Uterus (tissue), 3 donors: ENCODE measurements at regions not wholly inside any gene's neighbourhood (a gene's known extent, or its start where the extent isn't known, plus 50 kb on each side); places are given as distances from the start of the nearest gene placed in this dataset.

ENCODE experiments used
- DNase-seq, 2 donors: peaks; one replicate each; pipeline ENCODE4 v3.0.0-alpha.2; 2019 to 2020
- H3K27ac ChIP-seq, 2 donors: fragments of 200-600 bp; sonication (generic); 1 replicate in 1 of 2; 2 replicates in 1 of 2; pipeline ENCODE4 v1.5.1; 2016 to 2018
- H3K27me3 ChIP-seq, 2 donors: fragments of 200-600 bp; sonication (generic); one replicate each; pipeline ENCODE4 v1.5.1; 2018 to 2019; ENCODE audit warnings: control low read depth in 1 of 2
- H3K36me3 ChIP-seq, 2 donors: fragments of 200-600 bp; sonication (generic); one replicate each; pipeline ENCODE4 v1.5.1; 2019; ENCODE audit warnings: control low read depth in 1 of 2
- H3K4me1 ChIP-seq, 2 donors: fragments of 200-600 bp; sonication (generic); one replicate each; pipeline ENCODE4 v1.5.1; 2018 to 2019; ENCODE audit warnings: control low read depth in 1 of 2
- H3K4me3 ChIP-seq, 2 donors: fragments of 200-600 bp; sonication (generic); 1 replicate in 1 of 2; 2 replicates in 1 of 2; pipeline ENCODE4 v1.5.1; 2018 to 2019; ENCODE audit warnings: mild to moderate bottlenecking in 1 of 2
- H3K9me3 ChIP-seq, 2 donors: fragments of 200-600 bp; sonication (generic); one replicate each; pipeline ENCODE4 v1.5.1; 2019; ENCODE audit warnings: control low read depth in 1 of 2
- POLR2A ChIP-seq, 2 donors: fragments of 450-650 bp; IDR thresholded peaks; one replicate each; pipeline ENCODE4 v1.6.1; 2016; ENCODE audit warnings: antibody characterized with exemption in 2 of 2, mild to moderate bottlenecking in 1 of 2, moderate library complexity in 1 of 2
- intact Hi-C: fragments of 100-400 bp; cut with DNase I; formaldehyde crosslinking; loops from one replicate; pipeline ENCODE4 v1.15.1; 2023; ENCODE audit warnings: low total_unique reads
- TF ChIP-seq, protein P1 (sequence below), 4 experiments: fragments of 200-600 bp in 2 of 4; fragments of 450-650 bp in 2 of 4; sonication (generic) in 2 of 4; IDR thresholded peaks; one replicate each; pipeline ENCODE4 v1.5.1; 2016 to 2019; ENCODE audit warnings: antibody characterized with exemption in 4 of 4, mild to moderate bottlenecking in 2 of 4, moderate library complexity in 1 of 4
- donor health status: DM: yes; HTN: yes; CAD: no.

DNA sequence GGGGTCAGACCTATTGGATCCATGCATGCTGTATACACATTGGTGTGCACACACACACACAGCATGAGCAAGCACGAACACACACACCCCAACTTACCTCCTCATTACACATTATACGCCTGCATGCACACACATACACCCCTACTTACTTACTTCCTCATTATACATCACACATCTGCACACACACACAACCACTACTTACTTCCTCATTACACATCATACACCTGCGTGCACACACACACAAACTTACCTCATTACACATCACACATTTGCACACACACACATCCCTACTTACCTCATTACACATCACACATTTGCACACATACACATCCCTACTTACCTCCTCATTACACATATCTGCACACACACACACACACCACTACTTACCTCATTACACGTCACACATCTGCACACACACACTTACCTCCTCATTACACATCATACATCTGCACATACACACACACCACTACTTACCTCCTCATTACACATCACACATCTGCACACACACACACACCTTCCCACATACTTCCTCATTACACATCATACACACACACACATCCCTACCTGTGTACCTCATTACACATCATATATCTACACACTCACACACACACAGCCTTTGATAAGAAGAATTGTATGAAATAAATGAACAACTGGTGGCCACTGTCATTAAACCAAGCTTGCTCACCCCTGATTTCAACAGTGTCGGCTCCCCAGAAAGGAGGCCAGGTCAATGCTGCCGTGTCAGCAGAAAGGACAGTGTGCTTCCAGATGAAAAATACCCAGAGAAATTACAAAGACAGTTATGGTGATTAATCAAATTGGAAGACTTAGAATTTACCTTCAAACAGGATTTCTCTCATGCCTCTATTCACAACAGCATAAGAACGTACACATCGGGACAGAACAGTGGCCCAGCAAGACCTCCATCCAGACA, 117.8 kb downstream of the SETD4 start:
- Histone ChIP-seq H3K27ac (no peak overlapping the region), H3K27me3 (no peaks in the 10 kb centered on the region), H3K9me3 (no peaks in the 10 kb centered on the region), H3K36me3 (no peaks in the 10 kb centered on the region), H3K4me3 (no peak overlapping the region), H3K4me1 (no peaks in the 10 kb centered on the region)
- DNase-seq = no peak
- intact Hi-C loops = no loop called here
- TF ChIP-seq, protein P1, sequence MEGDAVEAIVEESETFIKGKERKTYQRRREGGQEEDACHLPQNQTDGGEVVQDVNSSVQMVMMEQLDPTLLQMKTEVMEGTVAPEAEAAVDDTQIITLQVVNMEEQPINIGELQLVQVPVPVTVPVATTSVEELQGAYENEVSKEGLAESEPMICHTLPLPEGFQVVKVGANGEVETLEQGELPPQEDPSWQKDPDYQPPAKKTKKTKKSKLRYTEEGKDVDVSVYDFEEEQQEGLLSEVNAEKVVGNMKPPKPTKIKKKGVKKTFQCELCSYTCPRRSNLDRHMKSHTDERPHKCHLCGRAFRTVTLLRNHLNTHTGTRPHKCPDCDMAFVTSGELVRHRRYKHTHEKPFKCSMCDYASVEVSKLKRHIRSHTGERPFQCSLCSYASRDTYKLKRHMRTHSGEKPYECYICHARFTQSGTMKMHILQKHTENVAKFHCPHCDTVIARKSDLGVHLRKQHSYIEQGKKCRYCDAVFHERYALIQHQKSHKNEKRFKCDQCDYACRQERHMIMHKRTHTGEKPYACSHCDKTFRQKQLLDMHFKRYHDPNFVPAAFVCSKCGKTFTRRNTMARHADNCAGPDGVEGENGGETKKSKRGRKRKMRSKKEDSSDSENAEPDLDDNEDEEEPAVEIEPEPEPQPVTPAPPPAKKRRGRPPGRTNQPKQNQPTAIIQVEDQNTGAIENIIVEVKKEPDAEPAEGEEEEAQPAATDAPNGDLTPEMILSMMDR (IDR thresholded peaks at IDR 0.05) = no peak
- no peak for TF ChIP-seq POLR2A (IDR thresholded peaks at IDR 0.05)

DNA sequence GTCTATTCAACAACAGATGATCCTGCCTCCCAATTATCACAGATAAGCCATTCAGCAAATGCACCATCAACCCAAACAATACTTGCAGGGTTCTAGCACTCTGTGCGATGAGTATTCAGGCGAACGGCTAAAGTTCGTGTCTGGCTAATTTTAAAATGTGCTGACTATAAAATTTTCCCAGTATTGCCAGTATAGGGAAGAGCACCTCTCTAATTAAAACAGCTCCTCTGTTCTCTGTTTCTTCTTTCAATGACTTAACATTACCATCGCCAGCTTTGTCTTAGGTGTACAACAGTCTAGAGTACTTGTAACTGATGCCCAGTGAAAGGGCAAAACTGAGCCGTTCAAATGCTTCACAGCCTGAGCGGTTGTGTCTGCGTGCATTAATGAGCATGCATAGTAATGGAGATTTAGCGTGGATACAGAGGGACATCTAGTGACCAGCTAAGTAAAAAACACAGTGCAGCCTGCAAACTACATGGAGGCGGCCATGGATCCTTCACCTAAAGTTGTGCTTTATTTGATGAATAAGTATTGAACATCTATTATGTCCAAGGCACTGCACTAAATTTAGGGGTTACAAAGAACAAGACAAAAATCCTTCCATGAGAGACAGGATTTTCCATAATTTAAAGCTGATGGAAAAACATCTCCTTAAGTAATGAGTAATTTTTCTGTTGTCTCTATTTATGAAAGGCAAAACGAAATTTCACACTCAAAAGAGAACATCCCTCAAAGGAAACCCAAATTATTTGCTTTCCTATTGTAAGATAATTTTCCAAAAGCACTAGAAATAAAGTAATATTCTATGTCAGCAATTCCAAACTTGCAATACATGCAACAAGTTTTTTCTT, 120.0 kb downstream of the SETD4 start:
- TF ChIP-seq POLR2A (IDR thresholded peaks at IDR 0.05) = no peak
- TF ChIP-seq, protein P1 (IDR thresholded peaks at IDR 0.05) = peak; percentile 61 to 79 (median 78)
- no peaks in the 10 kb centered on the region for H3K27me3 ChIP-seq
- no peaks in the 10 kb centered on the region for H3K36me3 ChIP-seq
- H3K9me3 ChIP-seq = no peaks in the 10 kb centered on the region
- intact Hi-C loops = no loop called here
- DNase-seq = peak; percentile 35 to 45
- no peak overlapping the region for H3K27ac ChIP-seq
- no peak overlapping the region for H3K4me3 ChIP-seq
- no peaks in the 10 kb centered on the region for H3K4me1 ChIP-seq

DNA sequence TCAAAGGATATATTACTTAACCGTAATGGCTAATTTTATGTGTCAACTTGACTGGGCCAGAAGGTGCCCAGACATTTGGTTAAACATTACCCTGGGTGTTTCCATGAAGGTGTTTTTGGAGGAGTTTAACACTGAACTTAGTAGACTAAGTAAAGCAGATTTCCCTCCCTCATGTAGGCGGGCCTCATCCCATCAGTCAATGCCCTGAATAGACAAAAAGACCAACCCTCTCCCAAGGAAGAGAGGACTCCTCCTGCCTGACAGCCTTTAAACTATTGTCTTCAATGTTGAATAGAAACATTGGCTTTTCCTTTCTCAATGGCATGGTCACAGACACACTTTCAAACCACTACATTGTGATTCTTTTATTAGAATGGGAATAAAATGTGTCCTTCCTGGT, 121.9 kb downstream of the SETD4 start:
- no peaks in the 10 kb centered on the region for H3K36me3 ChIP-seq
- H3K9me3 ChIP-seq = no peaks in the 10 kb centered on the region
- TF ChIP-seq, protein P1 (IDR thresholded peaks at IDR 0.05) = no peak
- TF ChIP-seq POLR2A (IDR thresholded peaks at IDR 0.05) = no peak
- intact Hi-C loops = no loop called here
- peaks cover 0 to 4% of the 10 kb centered on the region in 2 donors for H3K4me1 ChIP-seq
- DNase-seq = no peak
- H3K27me3 ChIP-seq = no peaks in the 10 kb centered on the region
- no peak overlapping the region for H3K4me3 ChIP-seq
- no peak overlapping the region for H3K27ac ChIP-seq

DNA sequence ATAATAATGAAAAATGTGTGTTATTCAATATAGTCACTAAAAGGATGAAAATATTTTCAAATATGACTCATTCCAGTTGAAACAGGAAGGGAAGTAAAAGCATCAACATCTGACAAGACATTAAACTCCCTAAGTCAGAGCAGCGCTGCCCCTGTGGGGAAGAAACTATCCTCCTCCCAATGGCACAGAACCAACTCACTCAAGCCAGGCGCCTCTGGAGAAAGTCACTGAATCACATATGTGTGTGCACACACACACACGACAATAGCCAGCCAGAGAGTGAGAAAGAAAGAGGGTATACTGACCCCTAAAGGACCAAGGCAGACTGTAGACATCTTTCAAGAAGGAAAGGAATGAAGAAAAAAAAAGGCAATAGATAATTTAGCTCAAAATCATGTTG, 126.9 kb downstream of the SETD4 start:
- H3K27me3 ChIP-seq = no peaks in the 10 kb centered on the region
- peaks cover 4 to 8% of the 10 kb centered on the region in 2 donors for H3K4me1 ChIP-seq
- TF ChIP-seq POLR2A (IDR thresholded peaks at IDR 0.05) = no peak
- TF ChIP-seq, protein P1 (IDR thresholded peaks at IDR 0.05) = peak; percentile 7 to 33 (median 20)
- peak; percentile 71 to 80 for DNase-seq
- no peak overlapping the region for H3K4me3 ChIP-seq
- peak overlapping the region; percentile 78 to 80 for H3K27ac ChIP-seq
- no peaks in the 10 kb centered on the region for H3K36me3 ChIP-seq
- no peaks in the 10 kb centered on the region for H3K9me3 ChIP-seq
- intact Hi-C loops = no loop called here
